Stimulated activated naive CD8-positive, alpha-beta T cell treated with anti-CD3 and anti-CD28 coated beads, Interleukin-15, amount 100 ng/mL, for 72 hours (primary cell): ENCODE measurements at regions not wholly inside any gene's neighbourhood (a gene's known extent, or its start where the extent isn't known, plus 50 kb on each side); places are given as distances from the start of the nearest gene placed in this dataset.

ENCODE experiments used
- ATAC-seq: fragments of 150-1000 bp; cut with Tn5 transposase; 2 replicates; pipeline ENCODE4 v1.10.0; 2021; ENCODE audit warnings: mild to moderate bottlenecking, moderate library complexity
- DNase-seq, 2 donors: peaks; one replicate each; pipeline ENCODE4 v3.0.0; 2021 to 2022
- H3K27ac Mint-ChIP-seq, 2 donors: one replicate each; pipeline ENCODE4 v1.8.0; 2022; ENCODE audit warnings: mild to moderate bottlenecking in 2 of 2, mixed read lengths in 2 of 2, moderate library complexity in 2 of 2
- H3K27me3 Mint-ChIP-seq: one replicate; pipeline ENCODE4 v1.8.0; 2022; ENCODE audit warnings: mixed read lengths
- H3K4me1 Mint-ChIP-seq: one replicate; pipeline ENCODE4 v1.8.0; 2022; ENCODE audit warnings: mild to moderate bottlenecking, mixed read lengths
- H3K4me3 Mint-ChIP-seq, 2 donors: one replicate each; pipeline ENCODE4 v1.8.0; 2022; ENCODE audit warnings: mild to moderate bottlenecking in 2 of 2, mixed read lengths in 2 of 2, moderate library complexity in 1 of 2
- H3K9me3 Mint-ChIP-seq, 2 donors: one replicate each; pipeline ENCODE4 v1.8.0; 2022; ENCODE audit warnings: mixed read lengths in 2 of 2

DNA sequence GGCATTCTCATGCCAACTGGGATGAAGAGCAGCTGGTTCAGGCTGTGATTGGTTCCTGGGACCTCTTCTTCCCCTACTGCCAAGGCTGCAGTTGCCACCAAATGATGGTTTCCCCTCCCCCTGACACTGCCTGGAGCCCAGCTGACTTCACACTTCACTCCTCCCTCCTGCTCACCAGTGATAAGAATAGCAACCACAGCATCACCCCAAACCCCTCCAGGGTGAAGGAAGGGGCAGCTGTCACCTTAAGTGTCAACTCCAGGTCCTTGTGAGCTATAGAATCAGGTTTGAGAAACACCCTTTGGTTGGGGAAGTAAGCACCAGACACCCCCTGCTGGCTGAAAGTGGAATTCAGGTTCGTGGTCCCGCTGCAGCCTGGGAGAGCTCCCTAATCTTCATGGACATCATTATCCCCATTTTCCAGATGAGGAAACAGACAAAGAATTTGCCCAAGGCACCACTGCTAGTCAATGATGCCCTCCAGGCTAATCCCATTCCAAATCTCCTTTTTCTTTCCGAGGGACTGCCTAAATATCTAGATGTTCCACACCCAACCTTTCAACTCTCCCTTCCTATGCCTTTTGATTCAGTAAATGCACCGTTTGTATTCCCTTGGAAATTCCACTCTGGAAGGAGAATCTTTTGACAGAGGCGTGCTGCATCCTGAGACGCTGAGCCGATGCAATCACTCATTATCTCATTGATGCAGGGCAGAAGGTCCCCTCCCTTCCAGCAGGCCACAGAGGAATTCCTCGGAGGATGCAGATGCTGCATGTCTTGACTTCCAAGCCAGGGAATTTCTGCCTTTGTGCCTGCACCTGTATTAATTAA is 50.6 kb upstream of the UQCRFS1 start:
- Mint-ChIP-seq H3K4me3 (no peak overlapping the region), H3K27ac (no peak overlapping the region), H3K9me3 (no peaks in the 10 kb centered on the region)

GRCh38 chr19:29264897-29265296 is 51.9 kb upstream of the UQCRFS1 start:
- peaks cover 59% of the 10 kb centered on the region for H3K27me3 Mint-ChIP-seq
- H3K4me1 Mint-ChIP-seq: peaks cover 10% of the 10 kb centered on the region
- no peaks in the 10 kb centered on the region for H3K9me3 Mint-ChIP-seq
- no peak for DNase-seq
- no peak for ATAC-seq
- H3K4me3 Mint-ChIP-seq: no peak overlapping the region
- no peak overlapping the region for H3K27ac Mint-ChIP-seq

More for the DNA sequence above, 50.6 kb upstream of the UQCRFS1 start:
- peaks cover 48% of the 10 kb centered on the region for H3K27me3 Mint-ChIP-seq
- DNase-seq: peak; percentile 42 to 56
- ATAC-seq: peak; percentile 35
- H3K4me1 Mint-ChIP-seq: peaks cover 10% of the 10 kb centered on the region

DNA sequence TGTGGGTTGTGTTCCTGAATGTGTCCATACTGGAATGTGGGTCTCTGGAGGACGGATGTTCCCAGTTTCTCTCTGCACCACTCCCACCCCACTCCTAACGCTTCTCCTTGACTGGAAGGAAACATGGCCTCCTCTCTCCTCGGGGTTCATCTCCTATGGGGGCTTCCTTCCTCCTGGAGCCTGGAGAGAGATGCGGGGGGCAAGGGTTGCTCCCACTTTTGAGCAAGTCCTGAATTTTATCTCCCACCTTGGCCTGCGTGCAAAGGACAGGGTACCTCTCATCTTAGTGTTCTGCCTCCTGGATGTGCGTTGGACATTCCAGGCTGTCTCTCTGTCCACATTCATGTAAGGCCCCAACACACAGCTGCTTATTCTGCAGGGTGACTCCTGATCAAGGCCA is 52.5 kb upstream of the UQCRFS1 start:
- no peak for DNase-seq
- H3K9me3 Mint-ChIP-seq: no peaks in the 10 kb centered on the region
- peaks cover 59% of the 10 kb centered on the region for H3K27me3 Mint-ChIP-seq
- no peak for ATAC-seq
- H3K4me3 Mint-ChIP-seq: no peak overlapping the region
- peaks cover 10% of the 10 kb centered on the region for H3K4me1 Mint-ChIP-seq
- no peak overlapping the region for H3K27ac Mint-ChIP-seq

DNA sequence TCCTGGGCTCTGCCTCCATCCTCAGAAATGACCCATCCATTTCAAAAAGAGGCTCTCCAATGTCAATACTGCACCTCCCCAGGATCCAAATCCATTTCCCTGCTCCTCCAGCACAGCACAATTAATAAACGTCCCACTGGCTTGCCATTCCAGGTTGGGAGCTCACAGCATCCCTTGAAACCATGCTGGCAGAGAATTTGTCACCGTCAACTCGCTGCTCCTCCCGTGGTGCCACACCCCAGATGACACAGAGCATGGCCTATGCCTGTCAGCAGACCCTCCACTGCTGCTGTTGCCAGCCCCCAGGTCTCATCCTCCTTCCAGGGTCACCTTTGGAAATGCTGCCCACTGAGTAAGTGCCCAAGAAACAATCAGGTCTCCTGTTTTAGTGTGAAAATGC is 53.0 kb upstream of the UQCRFS1 start:
- H3K9me3 Mint-ChIP-seq: no peaks in the 10 kb centered on the region
- DNase-seq (no peak), ATAC-seq (no peak)
- H3K27ac Mint-ChIP-seq: no peak overlapping the region
- no peak overlapping the region for H3K4me3 Mint-ChIP-seq
- peaks cover 59% of the 10 kb centered on the region for H3K27me3 Mint-ChIP-seq
- H3K4me1 Mint-ChIP-seq: peaks cover 10% of the 10 kb centered on the region

DNA sequence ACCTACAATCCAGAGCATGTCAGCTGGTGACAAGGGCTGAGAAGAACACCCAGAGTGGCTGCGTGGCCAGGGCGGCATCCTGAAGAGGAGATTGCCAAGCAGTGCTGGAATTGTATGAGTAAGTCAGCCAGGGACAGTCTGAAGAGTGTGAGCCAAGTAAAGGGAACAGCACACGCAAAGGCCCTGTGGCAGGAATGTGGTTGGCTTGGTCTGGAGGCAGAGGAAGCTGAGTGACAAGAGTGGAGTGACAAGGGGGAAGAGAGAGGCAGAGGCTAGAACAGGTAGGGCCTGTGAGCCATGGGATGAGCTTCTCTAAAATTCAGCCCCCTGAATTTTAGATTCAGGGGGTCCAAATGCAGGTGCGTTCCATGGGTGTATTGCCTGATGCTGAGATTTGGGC is 53.7 kb upstream of the UQCRFS1 start:
- DNase-seq: no peak
- no peaks in the 10 kb centered on the region for H3K9me3 Mint-ChIP-seq
- peaks cover 10% of the 10 kb centered on the region for H3K4me1 Mint-ChIP-seq
- no peak overlapping the region for H3K4me3 Mint-ChIP-seq
- ATAC-seq: no peak
- H3K27ac Mint-ChIP-seq: no peak overlapping the region
- H3K27me3 Mint-ChIP-seq: peaks cover 59% of the 10 kb centered on the region

GRCh38 chr19:29267701-29268100 is 54.8 kb upstream of the UQCRFS1 start:
- ATAC-seq (no peak), DNase-seq (no peak)
- Mint-ChIP-seq H3K27me3 (peaks cover 59% of the 10 kb centered on the region), H3K4me3 (no peak overlapping the region), H3K4me1 (peaks cover 10% of the 10 kb centered on the region), H3K9me3 (no peaks in the 10 kb centered on the region), H3K27ac (no peak overlapping the region)

- peaks cover 10% of the 10 kb centered on the region for H3K4me1 Mint-ChIP-seq
- peaks cover 58% of the 10 kb centered on the region for H3K27me3 Mint-ChIP-seq
- no peak for ATAC-seq
- H3K9me3 Mint-ChIP-seq: no peaks in the 10 kb centered on the region
- H3K4me3 Mint-ChIP-seq: no peak overlapping the region
- H3K27ac Mint-ChIP-seq: no peak overlapping the region
- DNase-seq: no peak
Observed at GRCh38 chr19:29268103-29268502, 55.2 kb upstream of the UQCRFS1 start.

GRCh38 chr19:29268721-29269393 is 55.9 kb upstream of the UQCRFS1 start:
- DNase-seq: no peak
- H3K4me1 Mint-ChIP-seq: peaks cover 6% of the 10 kb centered on the region
- H3K4me3 Mint-ChIP-seq: no peak overlapping the region

GRCh38 chr19:29269641-29270040 is 56.7 kb upstream of the UQCRFS1 start:
- Mint-ChIP-seq H3K27ac (no peak overlapping the region), H3K9me3 (no peaks in the 10 kb centered on the region), H3K27me3 (peaks cover 50% of the 10 kb centered on the region), H3K4me1 (peaks cover 5% of the 10 kb centered on the region), H3K4me3 (no peak overlapping the region)
- ATAC-seq: no peak
- DNase-seq: no peak

More at GRCh38 chr19:29268721-29269393, 55.9 kb upstream of the UQCRFS1 start:
- Mint-ChIP-seq H3K27me3 (peaks cover 55% of the 10 kb centered on the region), H3K9me3 (no peaks in the 10 kb centered on the region), H3K27ac (no peak overlapping the region)
- no peak for ATAC-seq

DNA sequence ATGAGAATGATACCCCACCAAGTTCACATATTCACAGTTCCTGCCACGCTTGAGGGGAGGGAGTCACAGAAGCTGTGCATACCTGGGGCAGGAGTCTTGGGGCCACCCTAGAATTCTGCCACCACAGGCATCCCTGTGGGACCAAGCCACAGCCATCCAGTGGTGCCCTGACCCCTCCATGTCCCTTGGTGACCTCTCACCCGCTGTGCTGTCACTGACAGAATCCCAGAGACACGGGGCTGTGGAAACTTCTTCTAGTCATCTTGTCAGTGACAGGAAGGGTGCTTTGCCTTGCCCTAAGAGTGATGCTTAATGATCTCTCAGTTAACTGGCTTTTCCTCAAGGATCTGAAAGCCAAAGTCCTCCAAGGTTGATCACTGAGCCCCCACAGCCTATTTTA is 58.4 kb upstream of the UQCRFS1 start:
- no peak for ATAC-seq
- H3K27ac Mint-ChIP-seq: no peak overlapping the region
- H3K27me3 Mint-ChIP-seq: peaks cover 33% of the 10 kb centered on the region

DNA sequence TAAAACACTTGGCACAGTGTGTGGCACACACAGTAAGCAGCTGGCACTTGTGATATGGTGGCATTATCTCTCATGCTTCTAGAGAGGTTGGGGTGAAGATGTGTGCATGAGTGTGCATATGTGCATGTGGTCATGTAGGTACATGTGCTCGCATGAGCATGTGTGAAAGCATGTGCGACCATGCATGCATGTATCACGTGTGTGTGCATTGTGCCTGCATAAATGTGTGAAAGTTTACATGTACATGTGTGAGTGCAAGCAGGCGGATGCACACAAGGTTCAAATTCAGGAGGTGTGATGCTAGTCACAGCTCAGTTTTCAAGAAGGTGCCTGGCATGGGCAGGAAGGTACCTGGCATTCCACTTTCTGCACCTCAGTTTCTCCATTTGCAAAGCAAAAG is 59.0 kb upstream of the UQCRFS1 start:
- H3K9me3 Mint-ChIP-seq: no peaks in the 10 kb centered on the region
- H3K27ac Mint-ChIP-seq: no peak overlapping the region
- H3K4me1 Mint-ChIP-seq: peaks cover 14% of the 10 kb centered on the region
- H3K4me3 Mint-ChIP-seq: no peak overlapping the region
- ATAC-seq: no peak
- H3K27me3 Mint-ChIP-seq: peaks cover 31% of the 10 kb centered on the region
- DNase-seq: no peak

More for the DNA sequence above, 58.4 kb upstream of the UQCRFS1 start:
- DNase-seq: no peak
- H3K4me1 Mint-ChIP-seq: peaks cover 8% of the 10 kb centered on the region
- H3K4me3 Mint-ChIP-seq: no peak overlapping the region
- no peaks in the 10 kb centered on the region for H3K9me3 Mint-ChIP-seq

- peaks cover 23% of the 10 kb centered on the region for H3K27me3 Mint-ChIP-seq
- no peak for DNase-seq
- peaks cover 22% of the 10 kb centered on the region for H3K4me1 Mint-ChIP-seq
- no peak overlapping the region for H3K4me3 Mint-ChIP-seq
- no peak for ATAC-seq
- no peak overlapping the region for H3K27ac Mint-ChIP-seq
- H3K9me3 Mint-ChIP-seq: no peaks in the 10 kb centered on the region
Observed at GRCh38 chr19:29273000-29273640, 60.2 kb upstream of the UQCRFS1 start.

DNA sequence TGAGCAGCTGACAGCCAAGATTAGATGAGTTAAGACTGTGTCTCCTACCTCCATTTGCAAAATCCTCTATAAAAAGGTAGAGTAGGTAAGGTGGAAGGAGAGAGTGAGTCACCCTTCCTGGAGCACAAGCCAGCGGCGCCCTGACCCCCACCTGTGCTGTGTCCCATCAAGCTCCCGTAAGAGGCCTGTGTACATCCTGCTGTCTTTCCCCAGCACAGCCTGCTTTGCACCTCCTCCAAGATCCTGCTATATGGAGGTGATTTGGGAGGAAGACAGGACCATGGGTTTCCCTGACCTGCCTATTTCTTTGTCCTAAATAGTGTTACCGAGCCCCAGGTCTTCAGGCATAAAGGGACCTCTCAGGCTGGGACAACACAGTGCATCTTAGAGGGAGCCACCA is 62.3 kb upstream of the UQCRFS1 start:
- no peaks in the 10 kb centered on the region for H3K9me3 Mint-ChIP-seq
- peaks cover 19% of the 10 kb centered on the region for H3K4me1 Mint-ChIP-seq
- peaks cover 7% of the 10 kb centered on the region for H3K27me3 Mint-ChIP-seq
- no peak overlapping the region for H3K4me3 Mint-ChIP-seq
- no peak for ATAC-seq
- DNase-seq: no peak
- no peak overlapping the region for H3K27ac Mint-ChIP-seq

DNA sequence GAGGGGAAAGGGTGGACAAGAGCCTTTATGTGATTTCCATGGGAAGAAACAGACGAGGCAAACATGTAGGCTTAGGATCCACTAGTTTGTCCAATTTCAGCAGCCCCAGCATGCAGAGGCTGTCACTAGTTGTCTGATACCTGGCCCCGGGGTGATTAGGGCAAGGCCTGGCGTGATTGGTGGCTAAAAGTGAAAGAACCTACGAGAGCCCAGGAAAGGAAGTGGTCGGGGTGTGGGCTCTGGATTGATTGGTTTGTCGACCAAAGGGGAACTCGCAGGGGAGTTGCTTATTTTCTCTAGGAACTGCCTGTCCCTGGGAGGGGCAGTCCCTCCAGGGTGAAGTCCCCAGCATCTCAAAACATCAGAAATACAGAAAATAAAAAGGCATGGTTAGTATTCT is 64.2 kb upstream of the UQCRFS1 start:
- DNase-seq: peak; percentile 68 to 84
- Mint-ChIP-seq H3K4me3 (peak overlapping the region; percentile 52 to 54), H3K27me3 (peaks cover 20% of the 10 kb centered on the region), H3K27ac (peak overlapping the region in 1 of 2 donors; percentile 56), H3K4me1 (peaks cover 19% of the 10 kb centered on the region), H3K9me3 (no peaks in the 10 kb centered on the region)
- ATAC-seq: peak; percentile 100

- peaks cover 19% of the 10 kb centered on the region for H3K4me1 Mint-ChIP-seq
- DNase-seq: no peak
- no peak overlapping the region for H3K4me3 Mint-ChIP-seq
- peaks cover 30% of the 10 kb centered on the region for H3K27me3 Mint-ChIP-seq
- H3K27ac Mint-ChIP-seq: no peak overlapping the region
- H3K9me3 Mint-ChIP-seq: no peaks in the 10 kb centered on the region
- no peak for ATAC-seq
Observed at GRCh38 chr19:29278716-29279115, 65.8 kb upstream of the UQCRFS1 start.

GRCh38 chr19:29283366-29283765 is 70.4 kb upstream of the UQCRFS1 start:
- no peaks in the 10 kb centered on the region for H3K9me3 Mint-ChIP-seq
- H3K27me3 Mint-ChIP-seq: peaks cover 58% of the 10 kb centered on the region
- no peak overlapping the region for H3K4me3 Mint-ChIP-seq
- H3K4me1 Mint-ChIP-seq: no peaks in the 10 kb centered on the region
- H3K27ac Mint-ChIP-seq: no peak overlapping the region
- ATAC-seq (no peak), DNase-seq (no peak)
